Keratinocyte (primary cell): ENCODE measurements at regions not wholly inside any gene's neighbourhood (a gene's known extent, or its start where the extent isn't known, plus 50 kb on each side); places are given as distances from the start of the nearest gene placed in this dataset.
"Not testable (repeated sequence)": the region's sequence is repeated elsewhere in the genome, so short reads cannot be mapped to it uniquely, and the experiment has no call there.

Experiments
- EZH2 ChIP-seq: IDR thresholded peaks from one replicate; pipeline ENCODE4 v1.6.1; 2012; ENCODE audit warnings: inconsistent platforms, mild to moderate bottlenecking, low read length, moderate library complexity
- TF ChIP-seq, protein P1 (sequence below), 3 experiments: IDR thresholded peaks in 1 of 3; conservative IDR thresholded peaks in 1 of 3; optimal IDR thresholded peaks in 1 of 3; 2 replicates in 2 of 3; 3 replicates in 1 of 3; pipeline versions ENCODE3 to v1.5.1; 2011; ENCODE audit warnings: low read length in 3 of 3, mild to moderate bottlenecking in 3 of 3, moderate library complexity in 2 of 3, control low read depth in 1 of 3, inconsistent platforms in 1 of 3; ENCODE audit not compliant: insufficient read depth in 2 of 3; ENCODE audit errors: extremely low read depth in 1 of 3

DNA sequence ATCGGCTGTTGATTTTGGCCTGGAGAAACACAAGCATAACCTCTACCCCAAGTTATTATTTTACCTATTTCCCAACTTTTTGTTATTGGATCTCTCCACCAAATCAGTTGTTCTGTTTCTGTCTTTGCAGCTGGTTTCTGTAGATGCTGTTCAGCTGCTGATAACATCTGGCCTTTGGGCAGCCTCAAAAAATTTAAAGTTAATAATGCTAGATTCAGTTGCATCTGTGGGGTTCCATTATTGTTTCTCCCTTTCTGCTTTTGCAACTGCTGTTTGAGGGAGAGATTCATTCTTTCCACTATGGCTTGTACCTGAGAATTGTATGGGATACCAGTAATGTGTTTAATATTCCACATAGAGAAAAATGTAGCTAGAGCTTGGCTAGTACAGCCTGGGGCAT is 118.7 kb upstream of the IGFBP3 start:
- not testable (repeated sequence) for TF ChIP-seq EZH2
- TF ChIP-seq, protein P1, sequence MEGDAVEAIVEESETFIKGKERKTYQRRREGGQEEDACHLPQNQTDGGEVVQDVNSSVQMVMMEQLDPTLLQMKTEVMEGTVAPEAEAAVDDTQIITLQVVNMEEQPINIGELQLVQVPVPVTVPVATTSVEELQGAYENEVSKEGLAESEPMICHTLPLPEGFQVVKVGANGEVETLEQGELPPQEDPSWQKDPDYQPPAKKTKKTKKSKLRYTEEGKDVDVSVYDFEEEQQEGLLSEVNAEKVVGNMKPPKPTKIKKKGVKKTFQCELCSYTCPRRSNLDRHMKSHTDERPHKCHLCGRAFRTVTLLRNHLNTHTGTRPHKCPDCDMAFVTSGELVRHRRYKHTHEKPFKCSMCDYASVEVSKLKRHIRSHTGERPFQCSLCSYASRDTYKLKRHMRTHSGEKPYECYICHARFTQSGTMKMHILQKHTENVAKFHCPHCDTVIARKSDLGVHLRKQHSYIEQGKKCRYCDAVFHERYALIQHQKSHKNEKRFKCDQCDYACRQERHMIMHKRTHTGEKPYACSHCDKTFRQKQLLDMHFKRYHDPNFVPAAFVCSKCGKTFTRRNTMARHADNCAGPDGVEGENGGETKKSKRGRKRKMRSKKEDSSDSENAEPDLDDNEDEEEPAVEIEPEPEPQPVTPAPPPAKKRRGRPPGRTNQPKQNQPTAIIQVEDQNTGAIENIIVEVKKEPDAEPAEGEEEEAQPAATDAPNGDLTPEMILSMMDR (optimal IDR thresholded peaks at IDR 0.05 in 1 of 3, IDR thresholded peaks at IDR 0.05 in 1 of 3, conservative IDR thresholded peaks at IDR 0.05 in 1 of 3; ENCODE audit: extremely low read depth in 1 of 3, insufficient read depth in 2 of 3, low read length in 3 of 3) = not testable (repeated sequence)
